HFF-Myc (cell line): ENCODE measurements at regions not wholly inside any gene's neighbourhood (a gene's known extent, or its start where the extent isn't known, plus 50 kb on each side); places are given as distances from the start of the nearest gene placed in this dataset.

ENCODE experiments used
- DNase-seq: peaks from one replicate; pipeline ENCODE4 v3.0.0-alpha.2; 2011; ENCODE audit warnings: low read depth; ENCODE audit errors: extremely low read depth
- H3K4me3 ChIP-seq: replicated peaks from 2 replicates; pipeline ENCODE4 v1.5.1; 2011; ENCODE audit warnings: low read depth, mild to moderate bottlenecking, control low read depth, low read length
- CTCF ChIP-seq: IDR thresholded peaks from 2 replicates; pipeline ENCODE4 v1.5.1; 2012; ENCODE audit warnings: mild to moderate bottlenecking, low read depth, low read length, control low read depth; ENCODE audit errors: missing control alignments

- no peak for DNase-seq
- no peak for TF ChIP-seq CTCF
Observed at GRCh38 chr14:51430633-51431032, 190.6 kb downstream of the TMX1 start.

GRCh38 chr14:51431033-51431709, 191.1 kb downstream of the TMX1 start:
- DNase-seq = no peak
- TF ChIP-seq CTCF = no peak
- no peak overlapping the region for H3K4me3 ChIP-seq

More at GRCh38 chr14:51430633-51431032, 190.6 kb downstream of the TMX1 start:
- no peak overlapping the region for H3K4me3 ChIP-seq

GRCh38 chr14:51431741-51432140, 191.7 kb downstream of the TMX1 start:
- TF ChIP-seq CTCF = no peak

DNA sequence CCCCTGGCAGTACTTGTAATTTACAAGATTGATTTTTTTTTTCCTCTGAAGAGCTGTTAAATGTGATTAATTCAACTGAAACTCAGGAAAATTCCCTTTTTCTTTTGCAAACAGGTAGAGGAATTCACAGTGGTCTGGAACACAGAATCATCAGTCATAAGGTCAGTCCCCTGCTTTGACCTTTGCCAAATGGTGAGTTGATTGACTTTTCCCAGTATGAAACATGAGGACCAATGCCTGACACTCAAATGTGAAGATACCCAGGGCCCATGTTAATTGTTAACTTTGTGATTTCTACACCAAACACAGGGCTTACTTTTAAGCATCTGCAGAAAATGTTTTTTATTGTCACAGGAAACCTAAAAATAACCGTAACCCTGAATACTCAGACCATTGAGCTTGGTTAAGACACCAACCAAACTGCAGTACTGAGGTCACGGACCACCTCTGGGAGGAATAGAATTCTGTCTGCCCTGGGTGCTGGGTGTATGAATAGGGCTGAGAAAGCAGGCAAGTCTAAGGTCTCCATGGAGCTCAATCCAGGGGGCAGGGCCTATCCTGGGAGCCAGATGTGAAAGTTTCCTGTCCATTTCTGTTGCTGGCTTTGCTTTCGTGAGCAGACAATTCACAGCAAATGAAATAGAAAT, 192.4 kb downstream of the TMX1 start:
- no peak for DNase-seq
- no peak for TF ChIP-seq CTCF
- no peak overlapping the region for H3K4me3 ChIP-seq

More at GRCh38 chr14:51431741-51432140, 191.7 kb downstream of the TMX1 start:
- DNase-seq = no peak
- no peak overlapping the region for H3K4me3 ChIP-seq

- TF ChIP-seq CTCF = no peak
- no peak overlapping the region for H3K4me3 ChIP-seq
- DNase-seq = no peak
Observed at GRCh38 chr14:51436630-51437029, 196.6 kb downstream of the TMX1 start.

DNA sequence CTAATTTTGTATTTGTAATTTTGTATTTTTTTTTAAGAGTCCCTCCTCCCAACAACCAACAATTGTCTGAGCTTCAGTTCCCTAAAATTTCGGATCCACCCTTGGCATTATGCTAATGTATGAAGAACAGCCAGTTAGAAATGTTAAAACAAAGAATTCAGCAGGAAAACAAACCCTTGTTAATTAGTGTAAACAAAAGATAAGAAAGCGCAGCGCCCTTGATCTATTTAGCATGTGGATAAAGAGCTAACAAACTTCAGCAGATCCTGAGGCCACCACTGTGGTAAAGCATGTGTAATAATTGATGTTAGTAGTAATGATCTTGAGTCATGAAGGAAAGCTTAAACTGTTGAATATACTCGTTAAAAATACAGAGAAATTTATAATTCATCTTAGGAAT, 199.8 kb downstream of the TMX1 start:
- no peak for TF ChIP-seq CTCF
- DNase-seq = no peak
- H3K4me3 ChIP-seq = no peak overlapping the region
